Effector CD8-positive, alpha-beta T cell (primary cell): ENCODE measurements at regions not wholly inside any gene's neighbourhood (a gene's known extent, or its start where the extent isn't known, plus 50 kb on each side); places are given as distances from the start of the nearest gene placed in this dataset.
"Not testable (repeated sequence)": the region's sequence is repeated elsewhere in the genome, so short reads cannot be mapped to it uniquely, and the experiment has no call there.

Experiments
- DNase-seq: peaks from one replicate; lab custom pipeline; 2025; lab: John Stamatoyannopoulos, UW

DNA sequence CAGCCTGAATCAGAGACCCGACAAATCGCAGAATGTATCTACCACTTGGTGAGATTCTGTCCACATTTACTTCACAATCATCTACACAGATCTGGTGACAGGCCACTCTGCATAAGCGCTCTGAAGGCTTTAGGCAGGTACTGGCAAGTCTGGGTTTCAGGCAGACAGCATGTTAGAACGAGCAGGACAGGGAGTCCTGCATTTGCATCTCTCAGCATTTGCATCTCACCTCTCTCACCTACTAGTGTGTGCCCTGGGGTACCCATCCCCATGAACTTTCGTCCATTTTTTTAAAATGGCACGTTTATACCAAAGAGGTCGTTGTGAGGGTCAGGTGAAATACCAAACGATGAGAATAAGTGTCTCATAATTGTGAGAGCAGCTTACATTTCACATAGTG, 108.2 kb downstream of the SPATA31A1 start:
- DNase-seq = not testable (repeated sequence)

DNA sequence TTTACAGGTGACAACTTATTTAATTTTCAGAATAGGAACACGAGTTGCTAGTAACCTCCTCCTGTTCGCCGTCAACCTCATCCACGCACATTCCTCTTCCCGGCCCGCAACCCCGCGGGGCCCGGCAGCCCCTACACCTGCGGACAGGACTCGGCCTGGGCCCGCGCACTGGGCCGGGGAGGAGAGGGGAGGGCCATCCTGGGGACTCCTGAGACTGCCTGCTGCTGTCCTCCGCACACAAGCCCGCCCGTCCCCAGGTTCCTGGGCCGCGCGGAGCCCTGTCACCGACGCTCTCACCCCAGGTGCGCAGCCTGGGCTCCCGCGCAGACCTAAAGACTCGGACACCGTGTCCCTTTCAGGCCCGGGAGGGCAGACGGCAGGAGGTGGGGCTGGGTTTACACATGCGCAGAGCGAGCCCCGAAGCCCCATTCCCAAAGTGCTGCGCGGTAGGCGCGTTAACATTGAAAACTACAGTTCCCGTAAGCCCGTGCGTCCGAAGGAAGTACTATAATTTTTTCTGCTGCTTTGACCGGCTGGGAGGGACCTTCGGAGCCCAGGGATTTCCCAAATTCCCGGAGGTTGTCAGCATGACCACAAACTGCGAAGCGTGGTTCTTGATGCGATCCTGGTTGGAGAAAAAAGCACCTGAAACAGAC, 108.8 kb downstream of the SPATA31A1 start:
- peak; percentile 43 for DNase-seq

DNA sequence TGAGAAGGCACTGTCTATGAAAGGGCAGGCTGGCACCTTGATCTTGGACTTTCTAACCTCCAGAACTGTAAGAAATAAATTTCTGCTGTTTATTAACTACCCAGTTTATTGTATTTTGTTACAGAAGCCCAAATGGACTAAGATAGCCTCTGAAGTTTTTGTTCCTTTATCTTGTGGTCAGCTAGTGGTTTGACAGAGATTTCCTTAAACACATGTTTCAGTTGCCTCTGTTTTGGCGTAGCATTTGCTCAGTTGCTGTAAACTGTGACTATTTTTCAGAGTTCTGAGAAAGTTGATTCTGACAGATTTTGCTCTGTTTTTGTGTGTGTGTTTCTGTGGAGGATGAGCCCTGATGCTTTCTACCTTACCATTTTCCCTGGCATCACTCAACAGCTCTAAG, 119.0 kb downstream of the SPATA31A1 start:
- not testable (repeated sequence) for DNase-seq

DNA sequence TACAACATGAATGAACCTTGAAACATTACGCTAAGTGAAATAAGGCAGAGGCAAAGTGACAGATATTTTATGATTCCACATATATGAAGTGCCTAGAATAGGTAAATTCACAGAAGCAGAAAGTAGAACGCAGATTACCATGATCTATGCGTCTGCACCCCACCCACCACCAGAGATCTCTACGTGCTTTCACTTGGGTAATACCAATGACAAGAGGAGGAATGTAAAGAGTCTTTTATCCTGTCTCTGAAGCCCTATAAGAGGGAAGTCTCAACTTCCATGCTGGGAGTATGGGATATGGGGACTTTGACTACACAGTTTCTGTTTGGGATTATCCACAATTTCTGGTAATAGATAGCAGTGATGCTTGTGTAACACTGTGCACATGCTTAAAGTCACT, 127.6 kb downstream of the SPATA31A1 start:
- DNase-seq = not testable (repeated sequence)

DNA sequence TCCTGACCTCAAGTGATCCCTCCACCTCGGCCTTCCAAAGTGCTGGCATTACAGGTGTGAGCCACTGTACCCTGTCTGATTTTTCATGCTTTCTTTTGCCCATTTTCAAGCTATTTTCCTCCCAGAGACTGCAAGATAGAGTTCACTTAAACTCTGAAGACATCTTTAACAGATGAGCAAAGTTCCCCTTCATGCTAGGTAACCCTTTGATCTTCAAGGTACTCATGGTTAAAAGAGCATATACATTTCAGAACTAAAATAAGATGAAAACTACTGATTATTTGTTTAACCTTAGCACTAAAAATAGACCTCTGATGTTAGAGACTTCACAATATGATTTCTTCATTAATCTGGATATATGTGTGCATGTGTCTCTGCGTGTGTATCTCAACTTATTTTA, 128.4 kb downstream of the SPATA31A1 start:
- DNase-seq = not testable (repeated sequence)

DNA sequence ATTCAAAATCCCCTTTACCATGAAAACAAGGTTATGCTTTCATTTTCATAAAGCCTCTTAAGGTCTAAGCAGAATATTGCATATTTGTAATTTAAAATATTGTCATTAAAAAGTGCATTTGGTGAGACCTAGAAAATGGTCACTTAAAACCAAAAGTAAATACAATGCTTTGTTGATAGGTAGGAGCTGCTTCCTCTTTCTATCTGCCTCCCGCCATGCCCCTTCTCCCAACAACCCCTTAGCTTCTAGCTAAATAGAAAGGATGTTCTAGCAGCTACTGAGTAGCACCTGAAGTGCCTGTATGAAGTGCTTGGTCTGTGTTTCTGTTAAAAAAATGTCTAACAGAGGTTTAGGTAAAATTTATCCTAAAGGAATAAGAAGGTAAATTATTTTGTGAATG, 128.8 kb downstream of the SPATA31A1 start:
- DNase-seq = not testable (repeated sequence)

DNA sequence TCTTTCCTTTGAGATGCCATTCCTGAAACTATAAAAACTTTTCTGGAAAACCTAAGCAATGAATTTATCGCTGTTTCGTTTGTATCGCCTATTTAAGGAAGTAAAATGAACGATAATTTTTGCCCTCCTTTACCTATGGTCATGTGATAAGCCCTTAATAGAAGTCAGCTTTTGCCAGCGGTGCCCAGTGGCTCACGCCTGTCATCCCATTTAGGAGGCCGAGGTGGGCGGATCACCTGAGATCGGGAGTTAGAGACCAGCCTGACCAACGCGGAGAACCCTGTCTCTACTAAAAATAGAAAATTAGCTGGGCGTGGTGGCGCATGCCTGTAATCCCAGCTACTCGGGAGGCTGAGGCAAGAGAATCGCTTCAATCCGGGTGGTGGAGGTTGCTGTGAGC, 132.0 kb downstream of the SPATA31A1 start:
- not testable (repeated sequence) for DNase-seq

DNA sequence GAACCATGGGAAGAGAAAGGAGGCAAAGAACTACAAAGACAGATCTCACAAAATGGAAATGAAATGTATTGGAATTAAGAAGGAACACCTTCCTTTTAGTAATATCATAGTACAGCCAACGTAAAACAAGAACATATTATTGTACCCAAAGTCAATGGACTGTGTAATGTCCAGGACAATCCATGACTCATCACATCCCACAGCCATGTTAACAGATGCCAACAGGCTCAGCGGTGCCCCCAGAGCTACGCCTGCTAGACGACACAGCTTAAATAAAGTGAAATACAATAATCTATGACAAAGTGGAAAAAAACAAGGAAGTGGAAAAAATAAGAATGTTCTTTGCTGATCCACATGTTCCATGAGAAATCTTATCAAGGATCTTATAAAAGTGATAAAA, 140.8 kb downstream of the SPATA31A1 start:
- DNase-seq = not testable (repeated sequence)

DNA sequence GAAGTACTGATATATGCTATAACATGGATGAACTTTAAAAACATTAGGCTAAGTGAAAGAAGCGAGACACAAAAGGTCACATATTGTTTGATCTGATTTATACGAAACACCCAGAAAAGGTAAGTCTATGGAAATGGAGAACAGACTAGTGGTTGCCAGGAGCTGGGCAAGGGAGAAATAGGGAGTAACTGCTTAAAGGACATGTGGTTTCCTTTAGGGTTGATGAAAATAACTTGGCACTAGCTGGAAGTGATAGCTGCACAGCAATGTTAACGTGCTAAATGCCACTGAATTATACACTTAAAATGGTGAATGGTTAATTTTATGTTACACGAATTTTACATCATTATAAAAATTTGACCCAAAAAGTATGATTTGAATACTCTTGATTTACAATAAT, 147.7 kb downstream of the SPATA31A1 start:
- not testable (repeated sequence) for DNase-seq

DNA sequence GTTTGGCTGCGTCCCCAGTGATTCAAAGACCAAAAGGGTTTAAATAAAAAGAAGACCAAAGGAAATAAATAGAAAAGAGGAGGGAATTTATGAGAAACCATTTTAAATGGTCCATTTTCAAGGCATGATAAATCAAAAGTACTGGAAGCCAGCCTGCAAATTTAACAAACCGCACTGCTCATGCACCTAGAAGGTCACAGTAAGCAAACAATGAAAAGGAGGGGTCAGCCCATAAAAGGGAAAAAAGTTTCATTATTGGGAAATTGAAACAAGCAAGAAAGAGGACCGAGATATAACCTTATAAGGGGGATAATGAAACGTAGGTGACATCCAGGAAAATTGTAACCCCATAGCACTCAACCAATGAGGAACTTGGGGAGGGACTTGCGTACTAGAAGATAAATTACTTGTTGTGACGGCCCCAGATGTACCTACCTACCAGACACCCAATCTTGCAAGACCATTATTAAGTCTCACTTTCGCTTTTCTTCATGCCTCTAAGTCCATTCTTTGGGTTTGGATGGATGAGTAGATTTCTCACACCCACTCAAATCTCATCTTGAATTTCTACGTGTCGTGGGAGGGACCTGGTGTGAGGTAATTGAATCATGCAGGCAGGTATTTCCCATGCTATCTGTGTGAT, 172.0 kb downstream of the SPATA31A1 start:
- not testable (repeated sequence) for DNase-seq

DNA sequence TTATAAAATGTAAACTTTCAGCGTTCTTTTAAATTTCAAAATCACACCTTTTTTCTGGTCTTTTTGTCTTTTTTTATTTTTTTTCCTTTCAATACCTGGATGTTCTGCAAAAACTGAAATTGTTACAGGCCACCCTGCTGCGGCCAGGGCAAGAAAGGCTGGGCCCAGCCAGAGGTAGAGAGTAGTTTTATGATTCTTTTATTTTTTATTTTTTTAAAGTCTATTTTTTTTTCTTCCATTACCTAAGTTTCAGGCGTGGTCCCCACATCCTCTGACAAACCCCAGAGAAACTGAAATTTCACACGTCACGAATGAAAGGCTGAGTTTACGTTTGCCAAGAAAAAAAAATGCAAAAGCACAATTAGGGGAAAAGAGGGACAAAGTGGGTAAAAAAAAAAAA, 177.1 kb downstream of the SPATA31A1 start:
- DNase-seq = not testable (repeated sequence)

DNA sequence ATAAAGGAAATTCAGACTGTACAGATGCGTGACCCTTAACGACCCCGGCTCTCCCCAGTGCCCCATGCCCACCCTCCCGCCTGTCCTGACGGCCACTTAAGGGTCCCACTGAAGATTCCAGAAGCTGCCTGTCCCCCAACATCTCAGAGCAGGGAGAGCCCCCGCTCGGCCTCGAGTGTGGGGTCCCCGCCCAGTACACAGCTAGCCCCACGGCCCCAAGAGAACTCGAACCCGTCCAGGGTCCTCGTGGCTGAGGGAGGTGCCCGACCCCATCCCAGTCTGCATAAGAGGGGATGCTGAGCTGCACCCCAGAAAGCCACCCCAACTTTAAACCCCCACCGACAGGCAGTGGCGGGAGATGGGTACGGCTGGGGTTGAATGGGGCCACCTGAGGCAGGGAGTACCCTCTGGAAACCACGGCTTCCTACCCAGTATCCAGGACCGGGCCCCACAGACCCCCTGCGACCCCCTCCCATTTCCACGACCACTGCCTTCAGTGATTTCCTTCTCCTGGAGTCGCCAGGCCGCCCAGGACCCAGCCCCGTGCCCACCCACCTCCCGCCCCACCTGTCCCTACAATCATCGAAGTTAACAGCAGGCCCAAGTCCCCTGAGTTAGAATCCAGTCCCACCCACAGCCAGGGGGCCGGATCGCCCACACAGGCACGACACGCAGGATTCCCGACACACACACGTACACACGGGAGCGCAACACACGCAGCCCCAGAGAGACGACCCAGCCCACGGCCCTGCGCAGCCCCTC, 177.7 kb downstream of the SPATA31A1 start:
- not testable (repeated sequence) for DNase-seq

DNA sequence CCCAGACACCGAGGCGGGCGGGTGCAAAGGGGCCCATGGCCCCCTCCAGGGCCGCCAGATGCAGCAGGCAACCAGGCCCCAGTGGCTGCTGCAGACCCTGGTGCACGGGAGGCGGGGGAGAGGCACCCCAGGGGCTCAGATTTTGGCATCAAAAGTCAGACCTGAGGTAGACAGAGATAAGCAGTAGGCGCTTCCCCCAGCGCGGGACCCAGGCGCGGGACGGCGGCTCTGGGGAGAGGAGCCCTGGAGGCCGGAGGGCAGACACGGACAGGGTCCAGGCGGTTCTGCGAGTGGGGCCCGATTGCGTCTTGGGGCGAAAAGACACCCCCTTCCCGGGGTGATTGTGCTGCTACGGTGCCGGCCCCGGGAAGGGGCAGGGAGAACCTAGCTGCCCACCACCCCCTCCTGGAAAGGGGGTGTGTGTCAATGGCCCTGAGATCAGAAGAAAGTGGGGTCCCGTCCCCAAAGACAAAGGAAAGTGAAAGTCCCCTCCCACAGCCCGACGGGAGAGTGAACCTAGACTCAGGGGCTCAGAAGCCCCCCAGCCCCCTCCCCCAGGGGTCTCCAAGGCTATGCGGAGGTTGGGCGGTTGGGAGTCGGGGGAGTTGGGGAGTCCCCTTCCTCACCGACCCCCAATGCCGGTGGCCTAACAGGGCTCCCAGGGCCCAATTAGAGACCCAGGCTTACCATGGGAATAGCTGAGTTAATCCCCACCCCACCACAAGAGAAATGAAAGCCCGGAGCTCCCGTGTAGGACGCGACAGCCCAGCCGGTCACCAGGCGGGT, 178.5 kb downstream of the SPATA31A1 start:
- not testable (repeated sequence) for DNase-seq

DNA sequence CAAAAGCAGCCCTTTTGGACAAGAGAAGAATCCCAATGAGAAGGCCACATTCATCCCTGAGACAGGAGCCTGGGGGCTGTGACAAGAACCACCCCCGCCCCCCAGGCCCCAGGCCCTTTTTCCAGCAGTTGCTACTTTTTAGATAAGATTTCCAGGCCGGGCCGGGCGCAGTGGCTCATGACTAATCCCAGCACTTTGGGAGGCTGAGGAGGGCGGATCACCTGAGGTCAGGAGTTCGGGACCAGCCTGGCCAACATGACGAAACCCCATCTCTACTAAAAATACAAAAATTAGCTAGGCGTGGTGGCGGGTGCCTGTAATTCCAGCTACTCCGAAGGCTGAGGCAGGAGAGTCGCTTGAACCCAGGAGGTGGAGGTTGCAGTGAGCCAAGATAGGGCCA, 179.4 kb downstream of the SPATA31A1 start:
- not testable (repeated sequence) for DNase-seq

DNA sequence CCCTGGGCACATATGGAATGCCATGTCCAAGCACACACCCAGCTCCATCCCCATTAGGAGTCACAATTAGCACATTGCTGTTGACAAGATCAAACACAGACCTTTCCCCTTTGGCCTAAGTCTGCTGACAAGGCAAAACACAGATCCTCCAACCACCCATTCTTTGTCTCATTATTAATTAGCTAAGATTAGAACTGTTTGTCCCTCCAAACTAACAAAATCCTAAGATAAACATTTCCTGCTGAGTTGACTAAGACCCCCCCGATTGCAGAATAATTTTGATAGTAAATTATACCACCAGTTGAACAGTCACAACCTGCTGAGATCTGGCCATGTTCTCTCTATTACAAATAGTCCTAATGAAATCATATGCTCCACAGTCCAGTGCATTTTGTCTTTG, 186.7 kb downstream of the SPATA31A1 start:
- not testable (repeated sequence) for DNase-seq

DNA sequence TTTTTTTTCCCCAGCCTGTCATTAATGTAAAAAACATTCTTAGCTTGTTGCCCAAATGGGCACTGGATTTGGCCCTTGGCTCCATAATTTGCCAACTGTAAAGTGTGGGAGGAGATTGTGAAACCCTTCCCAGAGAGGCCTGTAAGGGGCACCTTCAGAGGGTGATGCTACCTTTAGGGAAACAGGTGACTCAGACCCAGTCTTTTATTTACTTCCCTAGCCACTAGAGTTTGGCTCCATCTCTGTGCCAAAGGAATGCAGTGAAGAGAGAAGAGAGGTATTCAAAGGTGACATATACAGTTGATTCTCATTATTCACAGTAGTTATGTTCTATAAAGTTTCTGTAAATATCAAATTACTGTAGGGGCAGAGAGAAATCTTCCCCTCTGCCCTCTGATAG, 189.6 kb downstream of the SPATA31A1 start:
- DNase-seq = not testable (repeated sequence)

DNA sequence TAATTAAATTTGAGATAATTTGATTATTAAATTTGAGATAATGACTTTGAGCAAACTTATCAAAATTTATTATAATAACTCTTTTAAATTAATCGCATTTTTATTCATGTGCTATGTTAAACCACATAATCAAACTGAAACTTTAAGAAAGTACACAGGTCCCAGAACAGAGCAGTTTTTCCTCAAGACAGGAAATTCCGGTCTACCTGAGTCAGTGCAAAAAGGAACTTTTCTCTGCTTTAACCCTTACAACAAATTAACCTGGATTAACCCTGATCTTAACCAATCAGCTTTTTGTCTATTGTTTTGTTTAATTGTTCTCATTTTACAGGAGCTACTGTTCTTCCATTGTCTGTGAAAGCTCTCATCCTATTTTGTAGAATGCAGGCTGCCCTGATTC, 195.1 kb downstream of the SPATA31A1 start:
- not testable (repeated sequence) for DNase-seq

DNA sequence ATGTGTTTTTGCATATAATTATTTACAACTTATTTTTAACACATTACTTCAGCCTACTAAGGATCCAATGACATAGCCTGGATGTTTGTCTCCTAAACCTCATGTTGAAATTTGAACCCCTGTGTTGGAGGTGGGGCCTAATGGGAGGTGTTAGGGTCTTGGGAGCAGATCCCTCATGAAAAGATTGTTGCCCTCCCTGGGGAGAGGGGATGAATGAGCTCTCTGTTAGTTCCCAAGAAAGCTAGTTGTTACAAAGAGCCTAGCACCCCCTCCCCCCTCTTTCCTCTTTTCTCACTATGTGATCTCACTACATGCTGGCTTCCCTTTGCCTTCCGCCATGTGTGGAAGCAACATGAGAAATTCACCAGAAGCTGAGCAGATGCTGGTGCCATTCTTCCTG, 196.1 kb downstream of the SPATA31A1 start:
- not testable (repeated sequence) for DNase-seq

DNA sequence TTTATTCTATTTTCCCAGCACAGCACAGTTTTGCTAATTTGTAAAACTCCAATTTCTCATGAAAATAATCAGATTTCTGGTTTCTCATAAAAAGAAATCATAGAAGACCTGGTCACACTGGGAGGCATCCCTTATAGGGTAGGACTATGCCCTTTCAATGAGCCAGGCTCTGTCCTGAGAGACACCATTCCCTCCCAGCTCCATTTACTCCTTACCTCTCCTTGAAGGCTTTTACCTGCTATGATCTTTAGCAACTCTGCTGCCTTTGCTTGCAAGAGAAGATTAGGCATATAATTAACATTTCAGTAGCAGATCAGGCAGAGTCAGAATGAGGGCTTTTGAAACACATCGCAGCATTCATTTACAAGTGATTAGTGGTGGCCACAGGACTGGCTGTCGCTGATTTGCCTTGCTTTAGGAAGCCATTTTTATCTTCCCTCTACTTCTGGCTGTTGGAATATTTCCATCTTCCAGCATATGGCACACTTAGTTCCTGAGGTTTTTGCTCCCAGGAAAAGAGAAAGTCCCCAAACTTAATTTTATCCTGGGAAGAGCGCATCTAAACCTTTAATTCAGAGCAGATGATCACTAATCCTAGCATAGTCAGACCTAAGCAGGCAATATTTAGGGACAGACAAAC, 196.9 kb downstream of the SPATA31A1 start:
- not testable (repeated sequence) for DNase-seq

DNA sequence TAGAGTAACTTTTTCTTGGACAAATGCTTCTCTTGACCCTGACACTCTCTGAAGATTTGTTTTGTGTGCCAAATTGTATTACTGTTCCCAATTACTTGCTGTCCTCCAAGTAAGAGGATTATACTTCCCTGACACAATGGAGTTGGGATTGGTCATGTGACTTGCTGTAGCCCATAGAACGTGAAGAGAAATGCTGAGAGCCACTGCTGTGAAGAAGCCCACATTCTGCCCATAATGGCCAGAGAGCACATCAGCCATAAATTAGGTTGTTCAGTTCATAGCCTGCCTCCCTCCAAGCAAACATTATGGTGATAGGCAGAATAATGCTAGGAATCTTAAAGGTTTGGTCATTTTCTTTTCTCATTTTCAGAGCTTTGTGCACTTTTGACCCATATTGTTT, 198.9 kb downstream of the SPATA31A1 start:
- not testable (repeated sequence) for DNase-seq

DNA sequence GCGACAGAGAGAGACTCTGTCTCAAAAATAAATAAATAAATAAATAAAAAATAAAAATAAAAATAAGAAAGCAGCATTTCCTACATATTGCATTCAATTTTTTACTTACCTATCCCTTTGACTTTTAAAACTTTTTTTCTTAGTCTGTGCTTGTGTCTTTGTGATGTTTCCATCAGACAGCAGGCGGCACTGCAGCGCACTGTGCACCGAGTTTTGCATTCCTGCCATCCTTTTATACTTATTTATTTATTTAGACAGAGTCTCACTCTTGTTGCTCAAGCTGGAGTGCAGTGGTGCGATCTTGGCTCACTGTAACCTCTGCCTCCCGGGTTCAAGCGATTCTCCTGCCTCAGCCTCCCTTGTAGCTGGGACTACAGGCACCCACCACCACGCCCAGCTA, 203.9 kb downstream of the SPATA31A1 start:
- not testable (repeated sequence) for DNase-seq
